ENCODE measurements at regions not wholly inside any gene's neighbourhood (a gene's known extent, or its start where the extent isn't known, plus 50 kb on each side); places are given as distances from the start of the nearest gene placed in this dataset.

DNA sequence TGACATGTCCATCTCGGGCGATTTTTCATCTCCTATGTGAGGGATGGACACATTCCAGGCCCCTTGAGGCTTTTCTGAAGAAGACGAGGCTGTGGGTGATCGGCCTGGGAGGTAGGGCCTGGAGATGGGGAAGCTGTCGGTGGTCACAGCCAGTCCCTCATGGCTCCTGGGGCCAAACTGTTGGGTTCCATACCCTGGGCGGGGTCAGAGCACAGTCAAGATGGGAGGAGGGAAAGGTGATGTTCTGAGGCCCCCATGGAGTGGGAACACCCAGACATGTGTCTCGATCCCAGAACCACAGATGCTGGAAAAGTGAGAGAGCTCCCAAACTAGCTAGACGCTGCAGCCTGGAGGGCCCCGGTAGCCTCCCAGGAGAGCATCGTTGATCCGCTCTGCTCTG lies 157.5 kb upstream of the C1orf174 start:
- H3K36me3 ChIP-seq (ENCODE audit: control insufficient read depth, insufficient read depth, low read length) = no peaks in the 10 kb centered on the region
- no peak overlapping the region for H3K9ac ChIP-seq (ENCODE audit: low read length)
- no peaks in the 10 kb centered on the region for H3K27me3 ChIP-seq (ENCODE audit: control insufficient read depth, insufficient read depth, low read length)
- H3K9me3 ChIP-seq (ENCODE audit: control insufficient read depth, insufficient read depth, low read depth, low read length) = no peaks in the 10 kb centered on the region
- H3K4me1 ChIP-seq (ENCODE audit: control insufficient read depth, insufficient read depth, low read length) = peaks cover 3% of the 10 kb centered on the region; the same call in 1 of the 2 replicates
- H3K27ac ChIP-seq (ENCODE audit: low read depth, low read length) = no peak overlapping the region
- H3K4me3 ChIP-seq (ENCODE audit: low read depth, low read length) = no peak overlapping the region

GRCh38 chr1:4058122-4058521 lies 158.1 kb upstream of the C1orf174 start:
- H3K4me1 ChIP-seq (ENCODE audit: control insufficient read depth, insufficient read depth, low read length) = peaks cover 3% of the 10 kb centered on the region; the same call in 1 of the 2 replicates
- no peaks in the 10 kb centered on the region for H3K27me3 ChIP-seq (ENCODE audit: control insufficient read depth, insufficient read depth, low read length)
- H3K4me3 ChIP-seq (ENCODE audit: low read depth, low read length) = no peak overlapping the region
- H3K27ac ChIP-seq (ENCODE audit: low read depth, low read length) = no peak overlapping the region
- no peaks in the 10 kb centered on the region for H3K36me3 ChIP-seq (ENCODE audit: control insufficient read depth, insufficient read depth, low read length)
- no peaks in the 10 kb centered on the region for H3K9me3 ChIP-seq (ENCODE audit: control insufficient read depth, insufficient read depth, low read depth, low read length)
- no peak overlapping the region for H3K9ac ChIP-seq (ENCODE audit: low read length)

- Histone ChIP-seq H3K27me3 (ENCODE audit: control insufficient read depth, insufficient read depth, low read length) (no peaks in the 10 kb centered on the region), H3K27ac (ENCODE audit: low read depth, low read length) (no peak overlapping the region), H3K4me1 (ENCODE audit: control insufficient read depth, insufficient read depth, low read length) (peaks cover 3% of the 10 kb centered on the region; the same call in 1 of the 2 replicates), H3K9me3 (ENCODE audit: control insufficient read depth, insufficient read depth, low read depth, low read length) (no peaks in the 10 kb centered on the region), H3K4me3 (ENCODE audit: low read depth, low read length) (no peak overlapping the region), H3K9ac (ENCODE audit: low read length) (no peak overlapping the region), H3K36me3 (ENCODE audit: control insufficient read depth, insufficient read depth, low read length) (no peaks in the 10 kb centered on the region)
Measured at GRCh38 chr1:4058706-4059105, 158.6 kb upstream of the C1orf174 start.

- Histone ChIP-seq H3K4me1 (ENCODE audit: control insufficient read depth, insufficient read depth, low read length) (peaks cover 3% of the 10 kb centered on the region; the same call in 1 of the 2 replicates), H3K27ac (ENCODE audit: low read depth, low read length) (no peak overlapping the region), H3K36me3 (ENCODE audit: control insufficient read depth, insufficient read depth, low read length) (no peaks in the 10 kb centered on the region), H3K9me3 (ENCODE audit: control insufficient read depth, insufficient read depth, low read depth, low read length) (no peaks in the 10 kb centered on the region), H3K27me3 (ENCODE audit: control insufficient read depth, insufficient read depth, low read length) (no peaks in the 10 kb centered on the region), H3K9ac (ENCODE audit: low read length) (no peak overlapping the region), H3K4me3 (ENCODE audit: low read depth, low read length) (no peak overlapping the region)
Measured at GRCh38 chr1:4059270-4059669, 159.2 kb upstream of the C1orf174 start.

DNA sequence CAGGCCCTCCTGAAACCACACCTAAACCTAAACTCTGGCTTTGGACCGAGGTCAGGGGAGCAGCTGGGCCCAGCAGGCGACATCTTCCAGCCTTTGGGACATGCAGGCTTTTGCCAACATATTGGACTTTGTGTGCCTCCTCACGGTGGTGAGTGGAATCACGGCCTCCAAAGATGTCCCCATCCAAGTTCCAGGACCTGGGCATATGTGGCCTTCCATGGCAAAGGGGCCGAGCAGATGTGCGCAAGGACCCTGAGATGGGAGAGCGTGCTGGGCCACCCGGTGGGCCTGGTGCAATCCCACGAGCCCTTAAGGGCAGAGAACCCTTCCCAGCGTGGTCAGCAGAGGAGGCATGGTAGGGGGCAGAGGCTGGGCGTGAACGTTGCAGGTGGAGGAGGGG lies 160.8 kb upstream of the C1orf174 start:
- no peaks in the 10 kb centered on the region for H3K27me3 ChIP-seq (ENCODE audit: control insufficient read depth, insufficient read depth, low read length)
- peaks cover 3% of the 10 kb centered on the region; the same call in 1 of the 2 replicates for H3K4me1 ChIP-seq (ENCODE audit: control insufficient read depth, insufficient read depth, low read length)
- no peaks in the 10 kb centered on the region for H3K36me3 ChIP-seq (ENCODE audit: control insufficient read depth, insufficient read depth, low read length)
- no peaks in the 10 kb centered on the region for H3K9me3 ChIP-seq (ENCODE audit: control insufficient read depth, insufficient read depth, low read depth, low read length)
- no peak overlapping the region for H3K4me3 ChIP-seq (ENCODE audit: low read depth, low read length)
- no peak overlapping the region for H3K9ac ChIP-seq (ENCODE audit: low read length)
- no peak overlapping the region for H3K27ac ChIP-seq (ENCODE audit: low read depth, low read length)

DNA sequence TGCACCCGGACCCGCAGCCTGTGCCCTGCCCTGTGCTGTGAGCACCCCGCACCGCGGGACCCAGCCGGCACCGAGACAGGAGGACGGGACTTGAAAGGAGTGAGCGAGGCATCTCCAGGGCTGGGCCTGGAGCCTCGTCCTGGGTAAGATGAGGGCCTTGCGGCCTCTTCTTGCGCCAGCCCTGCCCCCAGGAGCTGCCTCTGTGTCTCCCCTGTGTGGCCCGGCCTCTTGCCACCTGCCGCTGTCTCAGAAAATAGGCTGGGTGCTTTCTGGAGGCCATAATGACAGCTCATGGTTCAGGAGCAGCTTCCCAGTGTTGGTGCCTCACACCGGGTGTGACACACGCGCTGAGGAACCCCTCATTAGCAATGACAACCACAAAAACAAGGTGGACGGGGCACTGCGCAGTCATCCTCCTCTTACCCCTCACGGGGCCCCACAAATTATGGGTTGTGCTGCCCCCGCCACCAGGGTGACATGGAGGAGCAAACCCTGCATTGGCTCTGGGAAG lies 161.5 kb upstream of the C1orf174 start:
- H3K27me3 ChIP-seq (ENCODE audit: control insufficient read depth, insufficient read depth, low read length) = no peaks in the 10 kb centered on the region
- H3K36me3 ChIP-seq (ENCODE audit: control insufficient read depth, insufficient read depth, low read length) = no peaks in the 10 kb centered on the region
- H3K4me1 ChIP-seq (ENCODE audit: control insufficient read depth, insufficient read depth, low read length) = peaks cover 3% of the 10 kb centered on the region; the same call in 1 of the 2 replicates
- no peak overlapping the region for H3K9ac ChIP-seq (ENCODE audit: low read length)
- H3K4me3 ChIP-seq (ENCODE audit: low read depth, low read length) = no peak overlapping the region
- no peak overlapping the region for H3K27ac ChIP-seq (ENCODE audit: low read depth, low read length)
- H3K9me3 ChIP-seq (ENCODE audit: control insufficient read depth, insufficient read depth, low read depth, low read length) = no peaks in the 10 kb centered on the region

- H3K9me3 ChIP-seq (ENCODE audit: control insufficient read depth, insufficient read depth, low read depth, low read length) = no peaks in the 10 kb centered on the region
- H3K36me3 ChIP-seq (ENCODE audit: control insufficient read depth, insufficient read depth, low read length) = no peaks in the 10 kb centered on the region
- peaks cover 3% of the 10 kb centered on the region; the same call in 1 of the 2 replicates for H3K4me1 ChIP-seq (ENCODE audit: control insufficient read depth, insufficient read depth, low read length)
- H3K27me3 ChIP-seq (ENCODE audit: control insufficient read depth, insufficient read depth, low read length) = no peaks in the 10 kb centered on the region
- no peak overlapping the region for H3K9ac ChIP-seq (ENCODE audit: low read length)
- H3K27ac ChIP-seq (ENCODE audit: low read depth, low read length) = no peak overlapping the region
- H3K4me3 ChIP-seq (ENCODE audit: low read depth, low read length) = no peak overlapping the region
Measured at GRCh38 chr1:4062041-4062440, 162.0 kb upstream of the C1orf174 start.

GRCh38 chr1:4062560-4062959 lies 162.5 kb upstream of the C1orf174 start:
- no peak overlapping the region for H3K4me3 ChIP-seq (ENCODE audit: low read depth, low read length)
- no peak overlapping the region for H3K9ac ChIP-seq (ENCODE audit: low read length)
- H3K36me3 ChIP-seq (ENCODE audit: control insufficient read depth, insufficient read depth, low read length) = no peaks in the 10 kb centered on the region
- H3K27me3 ChIP-seq (ENCODE audit: control insufficient read depth, insufficient read depth, low read length) = no peaks in the 10 kb centered on the region
- no peak overlapping the region for H3K27ac ChIP-seq (ENCODE audit: low read depth, low read length)
- peaks cover 3% of the 10 kb centered on the region; the same call in 1 of the 2 replicates for H3K4me1 ChIP-seq (ENCODE audit: control insufficient read depth, insufficient read depth, low read length)
- H3K9me3 ChIP-seq (ENCODE audit: control insufficient read depth, insufficient read depth, low read depth, low read length) = no peaks in the 10 kb centered on the region

DNA sequence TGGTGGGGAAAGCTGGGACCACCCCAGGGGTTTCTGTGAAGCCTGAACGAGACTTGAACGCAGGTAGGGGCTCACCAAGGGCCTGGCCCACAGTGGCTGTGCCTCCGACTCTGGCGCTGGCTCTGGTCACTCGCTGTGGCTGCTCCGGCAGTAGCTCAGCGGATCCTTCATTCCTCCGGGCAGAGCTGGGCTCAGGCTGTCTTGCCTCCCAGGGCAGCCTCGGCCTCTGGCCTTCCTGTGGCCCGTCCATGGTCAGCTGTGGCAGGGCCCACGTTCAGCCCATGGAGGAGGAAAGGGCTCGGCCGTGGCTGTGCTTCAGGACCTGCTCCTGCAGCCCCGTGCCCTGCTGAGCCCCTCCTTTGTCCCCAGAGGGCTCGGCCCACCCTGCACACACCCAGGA lies 162.9 kb upstream of the C1orf174 start:
- H3K36me3 ChIP-seq (ENCODE audit: control insufficient read depth, insufficient read depth, low read length) = no peaks in the 10 kb centered on the region
- no peaks in the 10 kb centered on the region for H3K9me3 ChIP-seq (ENCODE audit: control insufficient read depth, insufficient read depth, low read depth, low read length)
- H3K9ac ChIP-seq (ENCODE audit: low read length) = no peak overlapping the region
- H3K4me1 ChIP-seq (ENCODE audit: control insufficient read depth, insufficient read depth, low read length) = peaks cover 3% of the 10 kb centered on the region; the same call in 1 of the 2 replicates
- H3K4me3 ChIP-seq (ENCODE audit: low read depth, low read length) = no peak overlapping the region
- H3K27me3 ChIP-seq (ENCODE audit: control insufficient read depth, insufficient read depth, low read length) = no peaks in the 10 kb centered on the region
- H3K27ac ChIP-seq (ENCODE audit: low read depth, low read length) = no peak overlapping the region

DNA sequence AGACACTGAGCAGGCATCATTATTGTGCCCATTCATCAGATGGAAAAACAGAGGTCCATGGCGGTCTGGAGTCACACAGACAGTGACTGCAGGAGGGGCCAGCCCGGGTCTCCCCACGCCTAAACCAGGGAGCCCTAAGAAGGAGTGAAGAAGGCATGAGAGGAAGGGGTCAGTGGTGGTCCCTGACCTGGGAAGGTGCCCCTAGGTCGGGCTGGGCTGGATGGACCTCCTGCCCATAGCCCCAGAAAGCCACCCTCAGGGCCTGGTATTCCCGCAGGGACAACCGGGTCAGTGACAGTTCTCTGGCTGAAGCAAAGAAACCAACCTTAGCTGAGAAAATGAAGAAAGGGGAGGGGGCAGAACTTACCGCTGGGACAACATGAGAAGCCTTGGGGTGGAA lies 163.4 kb upstream of the C1orf174 start:
- H3K4me1 ChIP-seq (ENCODE audit: control insufficient read depth, insufficient read depth, low read length) = peaks cover 8% of the 10 kb centered on the region
- H3K36me3 ChIP-seq (ENCODE audit: control insufficient read depth, insufficient read depth, low read length) = no peaks in the 10 kb centered on the region
- no peak overlapping the region for H3K27ac ChIP-seq (ENCODE audit: low read depth, low read length)
- H3K9ac ChIP-seq (ENCODE audit: low read length) = no peak overlapping the region
- H3K27me3 ChIP-seq (ENCODE audit: control insufficient read depth, insufficient read depth, low read length) = no peaks in the 10 kb centered on the region
- H3K4me3 ChIP-seq (ENCODE audit: low read depth, low read length) = no peak overlapping the region
- H3K9me3 ChIP-seq (ENCODE audit: control insufficient read depth, insufficient read depth, low read depth, low read length) = no peaks in the 10 kb centered on the region

GRCh38 chr1:4064150-4064889 lies 164.2 kb upstream of the C1orf174 start:
- no peak overlapping the region for H3K27ac ChIP-seq (ENCODE audit: low read depth, low read length)
- no peak overlapping the region for H3K9ac ChIP-seq (ENCODE audit: low read length)
- no peaks in the 10 kb centered on the region for H3K27me3 ChIP-seq (ENCODE audit: control insufficient read depth, insufficient read depth, low read length)
- no peak overlapping the region for H3K4me3 ChIP-seq (ENCODE audit: low read depth, low read length)
- H3K4me1 ChIP-seq (ENCODE audit: control insufficient read depth, insufficient read depth, low read length) = peaks cover 16% of the 10 kb centered on the region
- no peaks in the 10 kb centered on the region for H3K36me3 ChIP-seq (ENCODE audit: control insufficient read depth, insufficient read depth, low read length)
- H3K9me3 ChIP-seq (ENCODE audit: control insufficient read depth, insufficient read depth, low read depth, low read length) = no peaks in the 10 kb centered on the region

Measured in HUES6 (cell line).